ENCODE measurements at regions not wholly inside any gene's neighbourhood (a gene's known extent, or its start where the extent isn't known, plus 50 kb on each side); places are given as distances from the start of the nearest gene placed in this dataset.
"Not testable (repeated sequence)": the region's sequence is repeated elsewhere in the genome, so short reads cannot be mapped to it uniquely, and the experiment has no call there.

- TF ChIP-seq CTCF (conservative IDR thresholded peaks at IDR 0.05), result no peak
- Mint-ChIP-seq H3K4me1 (peaks cover 11% of the 10 kb centered on the region), H3K36me3 (ENCODE audit: low read depth) (peaks cover 9% of the 10 kb centered on the region), H3K4me3 (no peak overlapping the region), H3K9me3 (peaks cover 4% of the 10 kb centered on the region), H3K27ac (ENCODE audit: unreplicated experiment) (no peak overlapping the region), H3K27me3 (ENCODE audit: low read depth) (no peaks in the 10 kb centered on the region)
- no peak for DNase-seq (ENCODE audit: low read depth, low spot score)
Measured at GRCh38 chr22:49006207-49007012, 821.3 kb downstream of the BRD1 start.

- H3K36me3 Mint-ChIP-seq (ENCODE audit: low read depth), result peaks cover 9% of the 10 kb centered on the region
- H3K4me3 Mint-ChIP-seq, result no peak overlapping the region
- no peak for DNase-seq (ENCODE audit: low read depth, low spot score)
- peaks cover 11% of the 10 kb centered on the region for H3K4me1 Mint-ChIP-seq
- no peak for TF ChIP-seq CTCF (conservative IDR thresholded peaks at IDR 0.05)
- H3K27ac Mint-ChIP-seq (ENCODE audit: unreplicated experiment), result no peak overlapping the region
- peaks cover 4% of the 10 kb centered on the region for H3K9me3 Mint-ChIP-seq
- H3K27me3 Mint-ChIP-seq (ENCODE audit: low read depth), result no peaks in the 10 kb centered on the region
Measured at GRCh38 chr22:49005557-49005956, 822.1 kb downstream of the BRD1 start.

GRCh38 chr22:49004484-49005399 lies 822.9 kb downstream of the BRD1 start:
- no peak for DNase-seq (ENCODE audit: low read depth, low spot score)
- H3K4me1 Mint-ChIP-seq, result peaks cover 6% of the 10 kb centered on the region
- peaks cover 9% of the 10 kb centered on the region for H3K36me3 Mint-ChIP-seq (ENCODE audit: low read depth)
- no peak overlapping the region for H3K4me3 Mint-ChIP-seq
- TF ChIP-seq CTCF (conservative IDR thresholded peaks at IDR 0.05), result no peak
- no peaks in the 10 kb centered on the region for H3K27me3 Mint-ChIP-seq (ENCODE audit: low read depth)
- no peak overlapping the region for H3K27ac Mint-ChIP-seq (ENCODE audit: unreplicated experiment)
- H3K9me3 Mint-ChIP-seq, result peaks cover 4% of the 10 kb centered on the region

- H3K36me3 Mint-ChIP-seq (ENCODE audit: low read depth); H3K4me1 Mint-ChIP-seq; DNase-seq (ENCODE audit: low read depth, low spot score); H3K27ac Mint-ChIP-seq (ENCODE audit: unreplicated experiment); H3K9me3 Mint-ChIP-seq; H3K4me3 Mint-ChIP-seq: not testable (repeated sequence)
- H3K27me3 Mint-ChIP-seq (ENCODE audit: low read depth), result peaks cover 22% of the 10 kb centered on the region
Measured at GRCh38 chr22:48997605-48998004, 830.1 kb downstream of the BRD1 start.

GRCh38 chr22:48993655-48994054 lies 834.0 kb downstream of the BRD1 start:
- Mint-ChIP-seq H3K9me3 (peaks cover 7% of the 10 kb centered on the region), H3K36me3 (ENCODE audit: low read depth) (peaks cover 2% of the 10 kb centered on the region), H3K27me3 (ENCODE audit: low read depth) (peaks cover 26% of the 10 kb centered on the region), H3K4me1 (peaks cover 4% of the 10 kb centered on the region), H3K27ac (ENCODE audit: unreplicated experiment) (no peak overlapping the region), H3K4me3 (no peak overlapping the region)
- DNase-seq (ENCODE audit: low read depth, low spot score), result no peak
- TF ChIP-seq CTCF (conservative IDR thresholded peaks at IDR 0.05), result no peak

All from neural crest cell (in vitro differentiated cells).